GM19455 (cell line): ENCODE measurements at regions not wholly inside any gene's neighbourhood (a gene's known extent, or its start where the extent isn't known, plus 50 kb on each side); places are given as distances from the start of the nearest gene placed in this dataset.

Experiments
- ATAC-seq: cut with Tn5 transposase; IDR thresholded peaks from one replicate; pipeline ENCODE4 v1.9.1; 2021; ENCODE audit not compliant: unreplicated experiment

DNA sequence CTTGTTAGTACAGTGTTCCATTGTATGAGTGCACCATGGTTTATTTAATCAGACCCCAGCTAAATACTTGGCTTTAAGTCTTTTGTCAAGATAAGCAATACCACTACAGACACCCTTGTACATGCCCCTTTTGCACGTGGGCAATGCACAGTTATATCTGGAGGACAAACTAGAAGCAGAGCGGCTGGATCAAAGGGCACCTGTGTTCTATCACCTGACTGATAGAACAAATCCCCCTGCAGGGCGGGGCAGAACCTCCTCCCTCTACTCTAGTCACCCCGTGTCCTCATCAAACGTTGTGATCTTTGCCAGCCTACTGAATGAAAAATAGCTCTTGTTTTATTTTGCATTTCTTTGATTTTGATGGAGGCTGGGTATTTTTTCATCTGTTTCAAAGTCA lies 314.9 kb downstream of the TLE3 start:
- no peak for ATAC-seq

DNA sequence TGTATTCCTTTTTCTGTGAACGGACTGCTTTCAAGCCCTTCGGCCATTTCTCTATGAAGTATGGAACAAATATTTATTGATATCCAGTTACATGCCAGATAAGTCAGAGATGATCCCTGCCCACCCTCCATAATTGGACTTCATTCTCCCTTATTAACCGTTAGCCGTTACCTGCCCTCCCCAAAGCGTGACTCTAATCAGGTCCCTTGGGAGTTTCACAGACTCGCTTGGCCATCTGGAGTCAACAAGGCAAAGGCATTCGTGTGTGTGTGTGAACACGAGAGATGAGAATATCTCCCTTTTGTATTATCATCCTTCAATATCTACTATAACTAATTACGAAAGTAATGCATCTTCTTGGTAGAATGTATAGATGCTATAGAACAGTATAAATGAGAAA lies 314.5 kb downstream of the TLE3 start:
- no peak for ATAC-seq

DNA sequence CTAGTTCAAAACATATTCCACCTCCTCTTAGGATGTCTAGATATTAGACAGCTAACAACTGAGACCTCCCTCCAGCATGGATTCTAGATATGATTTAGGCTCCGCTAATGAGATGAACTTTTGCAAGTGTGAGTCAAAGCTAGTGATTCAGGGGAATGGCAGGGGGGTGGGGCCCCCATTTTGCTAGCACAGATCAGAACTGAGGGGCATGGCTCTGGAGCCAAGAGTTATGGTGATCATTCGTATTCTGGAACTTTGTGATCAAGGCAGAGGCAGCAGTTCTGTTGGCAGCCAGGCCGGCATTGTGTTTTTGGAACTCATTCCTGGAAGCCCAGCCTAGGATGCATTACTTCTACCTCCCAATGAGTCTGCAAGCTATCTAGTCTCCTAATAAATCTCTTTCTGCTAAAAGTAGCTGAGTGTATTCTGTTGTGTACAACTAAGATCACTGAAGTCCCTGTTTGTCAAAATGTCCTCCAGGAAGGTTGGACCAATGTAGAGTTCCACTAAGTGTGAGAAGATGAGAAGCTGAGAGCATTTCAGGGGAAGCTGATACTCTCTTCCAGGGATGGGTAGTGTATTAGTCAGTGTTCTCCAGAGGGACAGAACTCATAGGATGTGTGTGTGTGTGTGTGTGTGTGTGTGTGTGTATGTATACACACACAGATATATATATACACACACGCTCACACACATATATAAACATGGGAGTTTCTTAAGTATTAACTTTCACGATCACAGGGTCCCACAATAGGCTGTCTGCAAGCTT lies 312.7 kb downstream of the TLE3 start:
- no peak for ATAC-seq

DNA sequence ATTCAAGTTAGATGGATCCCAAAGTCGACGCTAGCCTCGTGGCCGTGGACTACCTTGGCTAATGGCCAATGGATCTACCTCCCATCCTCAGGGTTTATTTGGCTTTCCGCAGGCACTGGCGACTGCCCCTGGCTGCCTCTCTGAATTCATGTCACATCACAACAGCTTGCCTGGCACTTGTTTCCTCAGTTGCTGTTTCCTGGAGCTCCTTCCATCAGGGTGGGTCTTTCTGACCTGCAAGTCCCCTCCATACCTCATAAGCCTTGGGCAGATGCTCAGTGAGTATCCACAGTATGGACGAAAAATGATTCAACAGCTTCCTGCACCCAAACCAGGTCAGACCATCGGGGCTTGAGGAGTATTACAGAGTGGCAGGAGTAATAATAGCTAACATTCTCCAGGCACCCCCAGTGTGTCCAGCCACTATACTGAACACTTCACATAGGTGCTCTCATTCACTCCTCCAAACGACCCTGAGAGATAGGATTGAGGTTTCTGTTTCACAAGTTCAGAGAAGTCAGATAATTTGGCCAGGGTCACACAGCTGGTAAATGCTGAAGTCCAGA lies 311.5 kb downstream of the TLE3 start:
- no peak for ATAC-seq

DNA sequence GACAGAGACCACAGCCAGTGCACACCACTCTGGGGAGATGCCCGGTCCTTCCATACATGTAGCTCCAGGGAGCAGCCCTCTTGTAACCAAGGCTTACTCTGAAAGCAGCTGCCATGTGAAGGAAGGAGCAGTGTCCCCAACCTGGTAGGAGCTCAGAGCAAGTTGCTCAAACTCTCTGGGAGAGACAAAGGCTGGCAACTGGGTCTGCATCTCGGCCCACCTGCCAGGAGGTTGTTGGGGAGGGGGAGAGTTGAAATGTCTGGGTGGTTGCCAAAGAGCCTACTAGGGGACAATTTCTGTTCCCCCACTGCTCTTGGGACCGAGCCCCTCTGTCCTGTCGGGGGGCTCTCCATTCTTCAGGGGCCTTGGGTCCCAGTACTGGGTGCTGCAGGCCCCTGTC lies 309.9 kb downstream of the TLE3 start:
- no peak for ATAC-seq

DNA sequence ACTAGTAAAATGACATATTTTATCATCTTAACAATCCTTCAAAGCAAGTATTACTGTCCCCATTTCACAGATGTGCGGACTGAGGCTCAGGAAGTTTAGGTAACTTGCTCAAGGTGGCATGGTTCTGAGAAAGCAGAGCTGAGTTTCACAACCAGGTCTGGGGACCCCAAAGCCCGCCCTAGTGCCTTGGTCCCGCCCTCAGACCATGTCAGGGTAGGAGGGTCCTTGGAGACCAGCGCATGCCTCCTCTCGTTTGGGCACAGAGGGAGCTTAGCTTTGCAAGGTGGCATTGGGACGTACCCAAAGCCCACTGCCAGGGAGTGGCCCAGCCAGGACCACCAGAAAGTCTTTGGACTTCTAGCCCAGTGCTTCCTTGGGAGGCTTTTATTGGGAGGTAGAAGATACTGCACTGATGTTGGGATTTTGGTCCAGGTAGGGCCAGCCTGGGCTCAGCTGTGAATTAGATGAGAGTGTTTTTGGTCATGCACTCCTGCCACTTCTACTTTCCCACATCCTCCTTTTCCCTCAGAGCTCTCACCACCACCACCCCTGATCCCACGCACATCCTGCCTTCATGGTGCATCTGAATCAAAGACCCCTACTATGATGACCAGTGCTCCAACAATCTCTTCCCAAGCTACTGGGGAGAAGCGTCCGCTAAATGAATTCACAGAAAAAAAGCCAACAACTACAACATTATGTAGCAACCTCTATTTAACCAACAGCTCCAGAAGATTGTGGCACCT lies 307.9 kb downstream of the TLE3 start:
- ATAC-seq: no peak

DNA sequence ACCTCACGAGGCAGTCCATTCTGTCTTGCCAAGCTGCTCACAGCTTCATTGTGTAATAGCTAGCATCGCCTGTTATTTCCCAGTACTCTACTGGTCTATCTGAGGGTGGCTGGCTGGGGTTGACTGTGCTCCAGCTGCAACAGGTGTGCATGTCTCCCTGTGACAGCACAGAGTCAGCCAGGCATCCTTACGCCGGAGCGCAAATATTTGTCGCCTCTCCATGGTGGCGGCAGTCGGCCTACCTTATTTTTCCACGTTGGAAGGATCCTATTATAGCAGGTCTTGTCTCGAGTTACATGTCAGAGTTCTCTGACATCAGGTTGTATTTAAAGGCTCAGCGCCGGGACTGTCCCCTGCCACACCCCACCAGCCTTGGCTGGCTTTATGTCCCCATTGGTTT lies 307.1 kb downstream of the TLE3 start:
- no peak for ATAC-seq

DNA sequence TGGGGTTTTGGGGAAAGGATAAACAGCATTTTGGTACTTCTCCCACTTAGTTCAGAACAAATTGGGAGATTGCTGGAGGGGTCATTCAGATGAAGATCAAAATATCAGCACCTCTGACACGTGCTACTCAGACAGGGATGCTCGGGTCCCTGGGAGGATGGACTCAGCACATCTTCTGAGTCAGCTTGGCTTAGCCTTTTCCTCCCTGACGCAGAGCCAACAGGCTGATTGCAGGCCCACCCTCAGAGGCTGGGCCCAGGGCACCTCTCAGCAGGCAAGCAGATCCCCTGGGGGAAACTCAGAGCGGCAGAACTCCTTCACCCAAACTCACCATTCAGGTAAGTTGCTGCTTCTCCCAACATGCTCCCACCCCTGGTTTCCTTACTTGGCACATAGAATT lies 304.9 kb downstream of the TLE3 start:
- no peak for ATAC-seq

DNA sequence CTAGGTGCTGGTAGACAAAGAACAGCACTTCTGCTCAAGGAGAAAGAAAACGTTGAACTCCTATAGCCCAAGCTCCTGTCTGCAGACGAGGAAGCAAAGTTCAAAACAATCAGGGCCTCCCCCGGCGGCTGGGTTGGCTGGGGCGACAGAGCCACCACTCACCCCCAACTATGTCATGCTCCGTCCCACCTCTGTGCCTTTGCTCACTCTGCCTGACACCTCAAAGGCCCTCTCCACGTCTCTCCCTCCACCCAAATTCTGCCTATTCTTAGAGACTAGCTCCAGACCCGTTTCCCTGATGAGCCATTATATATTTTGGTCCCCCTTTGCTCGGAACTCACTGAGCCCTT lies 304.3 kb downstream of the TLE3 start:
- ATAC-seq: no peak

DNA sequence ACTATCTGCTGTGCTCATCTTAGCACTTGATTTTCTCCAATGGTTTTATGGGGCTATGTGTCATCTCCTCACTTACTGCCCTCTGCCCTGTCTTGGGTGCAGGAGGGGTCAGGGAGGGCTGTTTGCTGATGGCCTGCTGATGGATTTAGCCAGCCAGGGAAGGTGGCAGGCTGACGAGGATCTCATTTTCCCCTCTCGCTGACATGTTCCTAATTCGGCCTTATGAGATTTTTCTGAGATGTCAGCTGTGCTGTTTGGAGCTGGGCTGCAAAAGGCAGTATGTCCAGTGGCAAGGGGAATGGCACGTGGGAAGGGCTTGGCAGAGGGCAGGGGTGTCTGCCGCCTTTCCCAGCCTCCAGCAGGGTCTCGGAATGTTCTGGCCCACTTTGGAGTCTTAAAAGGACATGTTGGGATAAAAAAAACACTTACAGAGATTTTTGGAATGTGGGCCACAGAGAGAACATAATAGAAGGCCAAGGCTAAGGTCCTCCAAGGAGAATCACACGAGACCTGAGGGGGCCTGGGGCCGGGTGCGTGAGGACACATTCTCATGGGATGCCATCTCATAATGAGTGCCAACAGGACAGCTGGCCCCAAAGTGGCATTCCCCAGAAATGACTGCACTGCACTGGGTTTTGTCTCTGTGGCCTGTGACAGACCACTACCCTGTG lies 303.8 kb downstream of the TLE3 start:
- no peak for ATAC-seq

DNA sequence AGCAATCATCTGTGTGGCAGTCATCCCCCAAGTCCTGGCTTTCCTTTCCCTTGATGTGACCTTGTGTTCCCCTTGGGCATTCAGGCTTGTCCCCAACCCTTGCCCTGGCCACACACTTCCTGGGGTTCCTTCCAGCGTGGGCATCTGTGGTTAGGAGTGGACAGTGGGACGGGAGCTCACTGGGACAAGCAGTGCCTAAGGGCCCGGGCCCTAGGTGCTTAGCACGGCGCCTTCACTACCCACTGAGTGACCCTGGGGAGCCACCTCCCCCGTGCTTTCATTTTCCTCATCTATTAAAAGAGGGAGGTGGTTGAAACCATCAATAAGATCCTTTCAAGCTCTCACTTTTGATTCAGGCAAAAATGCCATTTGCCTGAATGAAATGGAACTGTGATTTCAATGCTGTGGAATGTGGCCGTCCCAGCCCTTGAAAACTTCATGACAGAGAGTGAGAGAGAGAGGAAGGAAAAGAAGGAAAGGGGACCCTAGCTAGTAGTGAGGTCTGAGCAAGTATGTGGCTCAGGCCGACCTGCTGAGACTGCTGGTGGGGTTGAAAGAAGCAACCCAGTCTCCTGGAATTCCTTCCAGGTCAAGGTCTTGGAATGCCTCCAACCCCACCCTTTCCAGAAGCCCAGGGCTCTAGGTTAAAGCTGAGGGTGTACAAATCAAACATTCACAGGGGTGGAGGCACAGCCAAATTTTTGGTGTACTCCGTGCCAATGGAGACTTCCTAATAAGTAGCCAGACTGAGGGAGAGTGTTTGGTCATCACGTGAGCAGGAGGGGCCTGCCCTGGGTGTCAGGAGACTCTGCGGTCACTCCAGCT lies 302.9 kb downstream of the TLE3 start:
- ATAC-seq: no peak

DNA sequence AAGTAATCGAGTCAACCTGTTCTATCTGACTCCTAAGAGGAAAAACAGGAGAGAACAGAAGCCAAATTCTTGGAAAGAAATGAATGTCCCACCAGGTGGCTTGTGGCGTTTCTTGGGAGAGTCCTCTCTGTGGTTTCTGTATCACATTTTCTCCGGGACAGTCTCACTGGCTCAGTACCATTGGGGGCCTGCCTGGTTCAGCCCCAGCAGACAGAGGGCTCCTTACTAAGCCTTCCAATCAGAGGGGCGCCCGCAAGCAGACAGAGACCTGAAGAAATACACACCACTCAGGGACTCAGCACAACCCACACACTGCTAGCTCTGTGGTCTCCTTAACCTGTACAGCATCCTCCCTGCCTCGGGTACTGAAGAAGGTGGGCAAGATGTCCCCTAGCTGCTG lies 302.1 kb downstream of the TLE3 start:
- ATAC-seq: no peak

DNA sequence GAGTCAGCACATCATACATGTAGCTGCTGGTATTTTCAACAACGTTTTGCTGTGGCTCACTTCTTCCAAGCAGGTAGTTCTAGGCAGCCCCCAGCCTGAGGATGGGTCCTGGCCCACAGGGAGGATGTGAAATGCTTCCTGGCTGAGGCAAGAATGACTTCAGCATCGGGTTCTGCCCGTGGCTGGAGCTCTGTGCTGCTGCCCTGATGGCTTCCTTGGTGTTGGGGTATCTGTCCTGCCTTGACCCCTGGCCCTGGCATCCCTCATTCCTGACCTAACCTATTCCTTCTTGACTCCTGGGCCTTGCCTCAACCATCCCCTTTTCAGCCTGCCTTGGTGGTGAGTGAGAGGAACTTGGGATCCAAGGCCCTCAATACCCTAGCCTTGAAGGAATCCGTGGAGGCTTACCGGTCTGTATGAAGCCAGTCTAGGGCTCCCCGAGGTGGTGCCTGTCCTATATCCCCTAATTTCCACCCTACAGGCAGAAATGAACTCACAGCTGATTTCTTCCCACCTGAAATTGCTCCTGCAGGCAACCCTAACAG lies 300.6 kb downstream of the TLE3 start:
- no peak for ATAC-seq

DNA sequence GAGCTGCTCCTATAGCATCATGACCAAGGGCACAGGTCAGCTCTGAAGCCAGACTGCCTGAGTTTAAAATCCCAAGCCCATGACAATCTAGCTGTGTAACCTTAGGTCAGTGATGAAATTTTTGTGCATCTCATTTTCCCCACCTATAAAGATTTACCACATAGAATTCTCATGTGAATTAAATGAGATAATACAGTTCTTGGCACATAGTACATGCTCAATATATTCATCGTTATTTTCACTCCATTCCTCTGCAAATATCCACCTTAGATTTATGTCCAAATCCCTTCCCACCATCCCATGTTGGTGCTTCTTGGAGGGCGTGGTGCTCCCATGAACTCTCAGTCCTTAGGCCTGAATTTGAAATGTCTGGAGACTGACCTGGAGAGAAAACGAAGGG lies 300.1 kb downstream of the TLE3 start:
- ATAC-seq: no peak

DNA sequence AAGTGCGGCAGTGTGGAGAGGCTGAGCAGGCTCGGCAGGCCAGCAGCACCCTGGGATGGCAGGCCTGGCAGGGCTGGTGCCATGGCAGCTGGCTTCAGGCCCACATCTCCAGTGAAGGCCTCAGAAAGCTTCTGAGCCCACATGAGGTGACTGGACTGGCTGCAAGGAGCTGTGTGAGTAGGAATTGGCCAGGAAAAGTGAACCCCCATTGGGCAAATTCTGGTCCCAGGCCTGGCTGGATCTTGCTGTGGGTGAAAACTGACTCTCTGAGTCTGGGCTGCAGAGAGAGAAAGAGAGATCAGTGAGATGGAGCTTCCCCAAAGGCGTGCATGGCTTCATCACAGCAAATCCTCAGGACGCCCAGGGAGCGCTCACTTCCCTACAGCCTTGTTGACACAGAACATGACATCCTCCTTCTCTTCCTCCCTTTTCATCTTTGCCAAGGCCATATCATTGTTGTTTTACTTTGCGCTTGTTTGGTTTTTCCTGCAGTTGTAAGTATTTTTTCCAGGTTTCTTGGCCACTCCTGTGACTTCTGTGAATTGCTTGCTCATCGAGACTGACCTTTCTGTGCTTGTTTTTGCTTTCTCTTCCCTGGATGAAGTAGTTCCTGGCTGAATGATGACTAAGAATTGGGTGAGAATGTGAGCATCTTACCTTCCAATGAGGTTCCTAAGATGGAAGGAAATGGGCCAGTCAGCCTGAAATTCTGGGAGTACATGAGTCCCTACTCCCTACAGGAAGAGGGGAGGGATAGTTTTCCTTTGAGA lies 299.1 kb downstream of the TLE3 start:
- no peak for ATAC-seq

DNA sequence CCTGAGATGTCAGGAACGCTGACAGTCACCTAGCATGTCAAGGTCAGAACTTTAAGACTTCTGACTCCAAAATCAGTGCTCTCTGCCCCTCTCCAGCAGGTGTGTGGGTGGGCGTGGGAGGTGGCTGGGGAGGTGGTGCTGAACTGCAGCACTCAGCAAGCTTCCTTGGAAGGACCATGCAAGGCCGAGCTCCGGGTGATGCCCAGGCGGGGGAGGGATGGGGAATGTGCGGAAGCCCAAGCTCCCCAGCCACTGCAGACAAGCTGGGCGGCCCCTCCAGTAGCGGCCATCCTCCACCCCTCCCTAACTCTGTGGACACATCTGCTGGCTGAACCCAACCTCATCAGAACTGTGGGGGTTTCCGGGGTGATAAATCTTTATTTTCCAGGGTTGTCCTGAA lies 296.6 kb downstream of the TLE3 start:
- ATAC-seq: no peak

DNA sequence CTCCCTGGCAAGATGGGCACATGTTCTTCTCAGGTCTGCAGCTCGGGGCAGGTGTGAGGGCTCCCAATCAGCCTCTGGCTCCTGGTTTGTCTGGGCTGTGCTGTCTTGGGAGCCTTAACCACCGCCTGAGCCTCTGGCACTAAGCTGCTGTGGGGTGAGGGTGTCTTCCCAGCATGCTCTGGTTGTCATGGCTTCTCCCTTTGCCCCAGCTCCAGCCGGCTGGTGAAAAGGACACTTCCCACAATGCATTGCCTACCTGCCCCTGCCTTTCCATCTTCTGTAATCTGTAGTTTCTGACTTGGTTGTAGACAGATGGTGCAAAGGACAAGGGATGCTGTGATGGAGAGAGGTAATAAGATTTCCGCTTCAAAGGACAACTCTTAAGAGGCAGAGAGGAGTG lies 295.3 kb downstream of the TLE3 start:
- ATAC-seq: no peak

DNA sequence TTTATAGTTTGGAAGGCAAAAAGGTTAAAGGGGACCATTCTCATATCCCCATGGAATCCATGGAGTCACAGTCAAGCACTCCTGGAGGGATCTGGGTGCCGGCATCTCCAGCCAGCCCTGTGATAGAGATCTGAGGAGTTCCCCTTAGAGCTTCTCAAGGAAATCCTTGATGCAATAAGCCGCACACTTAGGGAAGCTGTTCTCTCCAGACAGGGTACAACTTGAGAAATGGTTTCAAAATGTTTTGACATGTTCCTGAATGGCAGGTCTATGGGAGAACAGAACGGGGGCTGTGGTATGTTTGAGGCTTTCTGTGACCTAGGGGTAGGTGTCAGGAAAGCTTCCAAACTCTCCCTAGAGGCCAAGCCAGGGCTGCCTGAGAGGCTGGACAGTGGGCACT lies 292.9 kb downstream of the TLE3 start:
- no peak for ATAC-seq

DNA sequence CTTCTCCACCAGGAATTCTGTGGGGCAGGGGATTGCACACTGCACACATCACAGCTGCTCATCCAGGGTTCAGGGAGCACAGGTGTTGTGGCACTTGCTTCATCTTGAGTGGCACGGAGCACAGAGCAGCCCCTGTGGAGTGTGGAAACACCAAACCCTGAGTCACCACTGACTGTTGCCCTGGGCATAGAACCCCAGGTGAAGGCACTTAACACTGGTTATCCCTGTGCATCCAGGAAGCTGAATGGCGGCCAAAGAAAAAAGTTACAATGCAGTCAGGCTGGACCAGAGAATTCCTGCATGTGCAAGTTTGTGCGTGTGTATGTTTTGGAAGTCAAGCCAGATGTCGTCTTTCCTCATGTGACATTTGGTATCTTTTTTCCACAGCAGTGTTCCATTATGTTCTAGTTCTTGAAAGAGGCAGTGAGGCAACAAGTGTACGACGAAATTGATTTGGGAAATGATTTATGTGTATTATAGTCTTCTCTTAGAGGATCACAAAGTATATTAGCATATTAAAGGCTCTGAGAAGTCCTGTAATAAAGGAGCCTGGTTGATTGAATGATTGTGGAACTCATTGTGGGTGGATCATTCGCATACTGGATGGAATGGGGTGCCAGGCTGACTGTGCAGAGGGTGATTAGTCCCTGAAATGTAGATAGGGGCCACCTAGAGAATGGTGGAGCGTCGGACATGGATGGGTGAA lies 292.3 kb downstream of the TLE3 start:
- ATAC-seq: no peak
